NCI-H510A (cell line): ENCODE measurements at regions not wholly inside any gene's neighbourhood (a gene's known extent, or its start where the extent isn't known, plus 50 kb on each side); places are given as distances from the start of the nearest gene placed in this dataset.
"Not testable (repeated sequence)": the region's sequence is repeated elsewhere in the genome, so short reads cannot be mapped to it uniquely, and the experiment has no call there.

Source experiments
- DNase-seq: peaks from one replicate; lab custom pipeline; 2025; lab: John Stamatoyannopoulos, UW

DNA sequence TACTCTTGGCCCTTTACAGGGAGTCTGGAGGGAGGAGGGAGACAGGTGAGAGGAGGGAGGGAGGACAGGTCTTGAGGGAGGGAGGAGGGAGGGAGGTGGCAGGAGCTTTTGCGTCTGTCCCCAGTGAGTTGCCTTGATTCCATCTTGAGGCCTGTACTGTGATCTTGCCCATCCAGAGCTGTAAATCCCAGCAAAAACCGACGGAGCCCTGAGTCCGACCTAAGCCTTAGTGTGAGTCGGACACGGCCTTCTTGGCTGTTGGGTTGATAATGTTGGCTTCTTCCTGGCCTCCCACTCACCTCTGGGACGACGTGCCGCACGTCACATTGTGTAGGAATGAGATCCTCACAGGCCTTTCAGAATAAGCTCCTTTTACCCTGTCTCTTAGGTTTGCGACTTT lies 72.5 kb downstream of the RGS12 start:
- no peak for DNase-seq

DNA sequence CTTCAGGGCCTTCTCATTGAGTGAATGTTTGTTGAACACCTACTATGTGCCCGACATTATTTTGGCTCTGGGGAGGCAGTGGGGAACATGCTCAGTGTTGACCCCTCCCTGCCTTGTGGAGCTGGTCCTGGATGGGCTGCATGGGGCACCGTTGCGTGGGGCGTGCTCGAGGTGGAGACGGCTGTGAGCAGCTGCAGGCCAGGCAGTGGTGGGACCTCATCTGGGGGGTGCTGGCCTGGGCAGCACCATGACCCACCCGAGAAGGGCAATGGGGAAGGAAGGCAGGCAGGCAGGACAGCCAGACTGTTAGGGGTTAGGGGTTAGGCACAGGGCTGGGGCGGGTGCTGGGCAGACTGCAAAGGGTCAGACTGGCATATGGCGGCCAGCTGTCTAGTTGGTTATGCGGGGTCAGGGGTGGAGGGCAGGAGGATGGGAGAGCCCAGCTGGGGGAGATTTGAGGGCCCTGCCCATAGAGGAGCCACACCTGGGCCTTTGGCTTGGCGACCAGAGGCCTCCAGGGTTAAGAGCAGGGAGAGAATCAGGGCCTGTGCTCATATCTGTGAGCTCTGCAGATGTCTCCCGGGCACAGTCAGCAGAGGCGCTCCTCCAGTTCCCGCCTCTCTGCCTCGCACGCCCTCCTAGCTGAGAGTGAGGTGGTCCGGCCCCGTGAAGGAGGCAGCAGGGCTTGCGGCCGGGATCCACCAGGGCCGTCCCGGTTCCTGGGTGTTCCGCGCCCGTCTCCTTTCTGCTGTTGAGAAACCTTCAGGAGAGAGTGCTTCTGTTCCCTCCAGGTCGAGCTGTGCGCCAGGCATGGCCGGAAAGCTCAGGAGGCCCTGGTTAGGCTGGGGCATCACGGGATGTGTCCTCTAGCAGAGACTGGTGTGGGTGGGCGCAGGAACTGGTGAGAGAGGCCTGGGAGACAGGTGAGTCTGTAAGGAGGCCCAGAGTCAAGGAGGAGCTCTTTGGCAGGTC lies 73.3 kb downstream of the RGS12 start:
- no peak for DNase-seq

DNA sequence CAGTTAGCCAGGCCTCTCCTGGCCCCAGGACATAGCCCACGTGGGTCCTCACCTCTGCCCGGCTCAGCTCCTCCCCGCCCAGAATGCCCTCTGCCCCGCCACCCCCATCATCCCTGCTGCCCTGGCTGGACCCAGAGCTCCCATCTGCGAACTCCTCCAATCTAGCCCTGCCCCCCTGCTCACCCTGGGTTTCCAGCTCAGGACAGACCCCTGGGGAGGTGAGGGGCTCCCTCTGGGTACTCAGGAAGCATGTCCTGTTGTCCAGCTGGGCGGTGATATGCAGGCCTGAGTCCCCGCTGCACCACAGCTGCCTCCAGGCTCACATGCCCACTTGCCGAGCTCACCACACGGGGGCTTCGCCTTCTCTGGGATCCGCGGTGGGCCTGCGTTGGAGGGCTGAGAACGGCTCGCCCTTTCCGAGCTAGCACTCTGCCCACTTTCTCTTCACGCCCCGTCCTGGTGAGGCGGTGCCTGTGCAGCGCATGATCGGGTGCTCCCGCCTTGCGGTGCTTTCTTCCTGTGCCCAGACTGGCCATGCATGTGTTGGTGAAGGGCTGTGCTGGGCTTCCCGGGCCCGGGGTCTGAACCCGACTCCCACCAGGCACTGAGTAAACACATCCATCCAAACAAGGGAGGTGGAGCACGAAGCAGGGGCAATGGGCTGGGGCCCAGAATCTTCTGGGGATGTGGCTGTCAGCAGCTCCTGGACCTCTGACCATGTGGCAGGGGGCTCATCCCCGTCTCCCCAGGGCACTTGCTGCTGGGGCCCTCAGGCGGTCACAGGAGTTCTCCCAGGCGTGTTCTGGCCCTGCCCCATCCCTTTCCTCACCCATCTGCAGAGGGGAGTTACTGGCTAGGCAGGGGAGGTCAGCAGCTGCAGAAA lies 74.3 kb downstream of the RGS12 start:
- DNase-seq: no peak

DNA sequence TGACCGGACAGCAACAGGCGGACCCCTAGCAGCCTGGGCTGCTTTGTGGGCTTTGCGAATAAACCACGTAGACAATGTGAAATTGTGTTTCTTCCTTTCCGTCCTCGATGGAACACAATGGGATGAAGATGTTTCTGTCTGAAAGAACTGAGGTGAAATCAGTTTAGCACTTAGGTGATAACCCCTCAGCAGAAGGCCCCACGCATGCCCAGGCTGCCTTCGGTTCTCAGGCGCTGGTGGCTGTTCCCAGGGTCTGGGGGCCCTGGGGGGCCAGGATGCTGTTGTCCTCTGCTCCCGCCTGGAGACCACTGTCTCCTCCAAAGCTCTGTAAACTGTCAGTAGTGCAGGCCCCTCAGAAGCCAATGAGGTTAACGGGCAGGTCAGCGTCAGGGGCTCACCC lies 73.9 kb upstream of the HGFAC start:
- no peak for DNase-seq

DNA sequence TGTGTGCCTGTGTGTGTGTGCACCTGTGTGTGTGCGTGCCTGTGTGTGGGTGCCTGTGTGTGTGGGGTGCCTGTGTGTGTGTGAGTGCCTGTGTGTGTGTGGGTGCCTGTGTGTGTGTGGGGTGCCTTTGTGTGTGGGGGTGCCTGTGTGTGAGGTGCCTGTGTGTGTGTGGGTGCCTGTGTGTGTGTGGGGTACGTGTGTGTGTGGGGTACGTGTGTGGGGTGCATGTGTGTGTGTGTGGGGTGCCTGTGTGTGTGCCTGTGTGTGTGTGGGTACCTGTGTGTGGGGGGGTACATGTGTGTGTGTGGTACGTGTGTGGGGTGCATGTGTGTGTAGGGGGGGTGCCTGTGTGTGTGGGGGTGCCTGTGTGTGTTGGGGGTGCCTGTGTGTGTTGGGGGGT lies 73.4 kb upstream of the HGFAC start:
- DNase-seq: no peak

DNA sequence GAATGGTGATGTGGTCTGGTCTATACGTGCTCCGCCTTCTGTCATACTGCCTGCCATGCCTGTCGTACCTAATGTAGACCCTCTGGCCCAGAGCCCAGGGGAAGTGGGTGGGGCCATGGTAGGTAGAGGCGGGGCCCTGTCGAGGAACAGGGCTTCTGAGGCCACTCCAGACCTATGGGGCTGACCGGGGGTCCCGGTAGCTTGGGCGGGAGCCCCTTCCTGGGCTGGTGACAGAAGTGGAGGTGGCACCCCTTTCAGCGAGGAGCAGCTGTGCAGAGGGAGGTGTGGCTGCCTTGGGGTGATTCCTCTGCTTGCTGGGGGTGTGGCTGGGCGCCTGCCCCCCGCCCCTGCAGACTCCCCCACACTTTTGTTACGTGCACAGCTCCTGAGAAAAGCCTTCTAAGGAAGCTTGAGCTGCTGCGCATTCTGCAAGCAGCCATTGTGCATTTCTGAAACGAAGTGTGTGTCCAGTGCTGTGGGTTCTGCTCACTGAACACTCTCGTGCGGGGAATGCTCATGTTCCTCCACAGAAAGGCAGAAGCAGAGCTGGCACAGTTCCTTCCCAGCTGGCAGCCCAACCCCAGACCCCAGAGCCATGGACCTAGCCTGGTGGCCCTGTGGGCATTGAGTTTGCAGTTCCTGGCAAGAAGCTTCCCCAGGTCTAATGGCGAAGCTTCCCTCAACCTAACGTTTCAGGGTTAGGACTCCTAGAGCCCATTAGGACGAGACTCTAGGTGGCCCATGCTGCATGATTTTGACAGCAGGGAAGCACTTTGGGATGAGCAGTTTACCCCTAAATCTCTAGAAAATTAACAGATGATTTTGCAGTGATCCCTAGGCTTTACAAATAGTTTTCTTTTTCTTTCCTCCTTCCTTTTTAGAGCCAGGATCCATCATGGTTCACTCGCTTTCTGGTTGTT lies 72.7 kb upstream of the HGFAC start:
- no peak for DNase-seq

DNA sequence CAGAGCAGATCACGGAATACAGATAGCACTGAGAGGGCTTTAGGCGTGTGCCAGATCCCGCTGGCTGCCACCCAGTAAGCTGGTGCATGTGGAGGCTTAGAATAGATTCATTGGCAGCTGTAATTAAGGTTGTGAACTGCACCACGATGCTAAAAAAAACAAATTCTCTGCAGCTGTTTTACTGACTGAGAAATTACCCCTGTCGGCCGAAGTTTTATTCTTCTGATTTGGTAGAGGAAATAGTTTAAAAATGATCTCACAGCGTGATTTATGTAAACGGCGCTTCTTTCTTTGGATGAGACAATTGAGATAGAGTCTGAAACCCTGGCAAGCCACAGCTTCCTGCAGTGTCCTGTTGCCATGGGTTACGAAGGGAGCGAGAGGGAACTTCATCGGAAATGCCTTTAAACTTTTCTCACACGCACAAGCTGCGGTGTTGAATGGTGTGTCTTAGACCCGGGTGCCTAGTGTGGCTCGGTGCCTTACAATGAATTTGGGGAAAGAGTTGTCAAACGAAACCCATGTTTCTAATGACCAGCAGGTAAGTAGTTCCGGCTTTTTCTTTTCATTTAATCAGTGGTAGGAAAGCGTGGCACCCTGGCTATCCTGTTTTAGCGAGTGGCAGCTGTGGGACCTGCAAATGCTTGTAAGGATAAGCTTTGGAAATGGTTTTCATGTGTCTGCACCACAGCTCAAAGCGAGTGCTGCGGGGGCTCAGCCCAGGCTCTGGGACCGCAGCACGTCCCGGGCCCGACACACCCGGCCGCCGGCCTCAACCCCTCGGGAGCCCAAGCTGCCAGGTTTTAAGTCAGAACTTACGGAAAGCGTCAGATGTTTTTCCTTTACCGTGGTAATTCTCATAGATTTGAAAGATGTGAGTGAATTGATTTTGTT lies 71.7 kb upstream of the HGFAC start:
- no peak for DNase-seq

DNA sequence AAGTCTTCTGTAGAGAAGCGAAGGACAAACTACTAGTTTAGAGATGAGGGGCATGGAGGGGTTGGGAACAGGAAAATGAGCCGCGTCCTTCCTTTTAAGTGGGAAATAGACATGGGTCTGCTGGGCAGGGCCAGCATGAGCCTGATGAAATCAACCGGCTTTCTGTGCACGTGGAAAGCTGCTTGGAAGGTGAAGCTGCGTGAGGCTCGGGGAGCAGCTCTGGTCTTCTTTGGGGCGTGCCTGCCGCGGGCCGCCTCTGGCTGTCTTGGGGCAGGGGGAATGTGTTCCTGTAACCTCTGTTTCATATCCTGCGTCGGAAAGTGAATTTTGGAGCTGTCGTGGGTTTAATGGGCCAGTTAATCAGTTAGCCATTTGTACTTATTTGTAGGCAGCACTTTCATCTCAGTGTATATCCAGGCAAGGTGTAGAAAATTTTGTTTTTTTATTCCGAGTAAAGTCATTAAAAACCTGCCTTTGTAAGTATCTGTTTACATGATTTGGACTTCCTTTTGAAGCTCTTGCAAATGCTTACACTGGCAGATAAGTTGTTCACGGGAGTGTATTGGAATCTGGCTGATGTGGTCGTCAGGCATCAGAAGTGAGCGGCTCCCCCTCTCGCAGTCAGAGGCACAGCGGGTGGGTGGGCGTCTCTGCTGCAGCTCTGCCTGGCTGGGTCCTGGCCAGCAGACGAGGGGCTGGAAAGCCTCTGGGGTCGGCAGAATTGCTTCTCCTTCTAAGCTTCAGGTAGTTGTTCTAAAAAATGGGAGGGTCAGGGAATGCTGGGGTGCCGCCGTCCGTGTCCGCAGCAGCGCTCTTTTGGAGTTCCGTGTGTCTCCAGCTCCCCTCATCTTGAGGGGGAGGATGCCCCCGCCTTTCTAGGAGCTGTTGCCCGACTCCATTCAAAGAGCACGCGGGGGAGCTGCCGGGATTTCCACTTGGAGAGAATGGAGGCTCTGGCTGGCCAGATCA lies 70.5 kb upstream of the HGFAC start:
- no peak for DNase-seq

DNA sequence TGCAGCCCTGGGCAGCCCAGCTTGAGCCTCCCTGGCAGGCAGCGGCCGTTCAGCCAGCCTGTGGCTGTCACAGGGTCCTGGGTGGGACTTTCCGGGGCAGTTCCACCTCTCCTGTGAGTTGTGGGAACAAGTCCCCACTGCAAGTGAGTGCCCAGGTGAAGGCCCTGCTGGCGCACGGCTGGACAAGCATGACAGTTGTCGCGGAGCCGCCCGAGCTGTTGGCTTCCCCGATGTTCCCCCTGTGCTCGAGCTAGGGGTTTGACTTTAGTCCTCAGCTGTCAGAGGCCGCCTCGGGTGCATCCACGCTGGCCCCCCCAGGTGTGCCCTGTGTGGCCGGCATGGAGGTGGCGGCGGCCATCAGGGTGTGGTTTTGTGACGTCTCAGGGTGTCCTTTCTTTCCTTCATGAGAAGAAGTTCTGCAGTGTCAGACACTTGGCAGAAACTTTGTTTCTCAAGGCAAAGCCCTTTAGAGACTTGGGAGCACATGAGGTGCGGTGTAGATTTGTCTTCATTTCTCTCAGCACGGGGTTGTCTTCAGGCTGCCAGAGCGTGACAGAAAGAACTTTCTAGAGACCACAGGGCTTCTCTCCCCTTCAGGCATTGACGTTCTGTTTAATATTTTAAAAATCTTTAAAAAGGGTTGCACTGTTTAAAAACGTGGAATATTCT lies 69.4 kb upstream of the HGFAC start:
- DNase-seq: no peak

DNA sequence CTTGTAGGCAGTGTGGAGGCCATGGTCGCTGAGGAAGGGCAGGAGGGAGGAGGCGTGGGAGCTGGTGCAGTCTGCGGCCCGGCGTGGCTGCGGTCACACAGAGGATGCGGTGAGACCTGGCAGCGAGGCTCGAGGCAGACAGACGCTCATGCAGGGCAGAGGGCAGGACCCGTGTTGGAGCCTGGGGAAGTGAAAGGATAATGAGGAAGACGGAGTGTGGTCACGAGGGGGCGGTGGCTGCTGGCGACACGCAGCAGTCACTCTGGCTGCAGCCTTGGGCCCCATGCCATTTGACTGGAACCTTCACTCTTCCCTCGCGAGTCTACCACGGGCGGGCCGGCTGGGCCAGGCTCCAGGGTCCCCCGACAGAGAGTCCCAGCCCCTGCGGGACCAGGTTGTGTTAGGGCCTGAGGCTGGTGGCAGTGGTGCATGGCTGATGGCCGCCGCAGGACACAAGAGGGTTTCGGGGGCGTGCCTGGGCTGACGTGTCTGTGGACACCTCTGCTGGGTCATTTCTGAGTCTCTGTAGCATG lies 68.8 kb upstream of the HGFAC start:
- no peak for DNase-seq

DNA sequence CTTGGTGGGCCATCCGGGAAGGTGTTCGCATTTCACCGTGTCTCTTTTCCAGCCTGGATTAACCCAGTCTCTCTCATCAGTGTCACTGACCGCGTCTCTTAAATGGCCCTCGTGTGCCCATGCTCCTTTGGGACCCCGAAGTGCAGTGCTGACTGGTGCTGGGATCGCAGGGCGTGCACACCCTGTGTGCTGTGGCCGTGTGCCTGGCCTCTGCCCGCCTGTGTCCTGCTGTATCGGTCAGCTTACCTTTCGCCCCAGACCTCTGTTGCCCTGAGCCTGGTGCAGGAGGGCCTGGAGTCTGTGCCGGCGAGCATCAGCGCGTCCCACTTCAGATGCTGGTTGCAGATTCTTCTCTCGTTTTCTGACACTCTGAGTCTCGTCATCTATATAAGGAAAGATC lies 68.3 kb upstream of the HGFAC start:
- DNase-seq: no peak

DNA sequence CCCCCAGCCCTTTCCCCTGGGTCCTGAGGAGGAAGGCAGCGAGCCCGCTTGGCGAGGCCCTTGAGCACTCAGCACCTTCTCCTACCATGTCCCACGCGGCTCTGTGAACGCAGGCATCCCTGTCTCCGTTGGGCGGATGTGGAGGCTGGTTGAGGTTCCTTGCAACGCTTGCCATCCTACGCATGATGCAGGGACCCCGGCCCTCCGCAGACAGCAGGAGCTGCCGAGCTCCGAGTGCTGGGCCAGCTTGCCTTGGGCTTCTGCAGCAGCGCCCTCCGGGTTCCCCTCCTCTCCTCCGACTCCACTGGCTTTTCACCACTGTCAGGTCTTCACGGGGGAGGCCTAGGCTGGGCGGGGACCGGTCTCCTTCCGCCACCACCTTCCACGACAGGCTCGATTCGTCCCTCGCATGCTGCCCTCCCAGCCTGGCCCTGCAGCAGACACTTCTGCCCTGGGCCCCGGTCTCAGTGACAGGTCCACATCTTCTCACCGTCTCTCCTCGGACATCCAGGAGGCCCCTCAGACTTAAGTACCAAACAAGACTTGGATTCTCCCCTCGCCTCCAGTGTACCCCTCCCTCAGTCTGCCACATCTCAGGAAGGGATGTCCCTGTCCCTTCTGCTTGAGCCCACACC lies 67.6 kb upstream of the HGFAC start:
- DNase-seq: no peak

DNA sequence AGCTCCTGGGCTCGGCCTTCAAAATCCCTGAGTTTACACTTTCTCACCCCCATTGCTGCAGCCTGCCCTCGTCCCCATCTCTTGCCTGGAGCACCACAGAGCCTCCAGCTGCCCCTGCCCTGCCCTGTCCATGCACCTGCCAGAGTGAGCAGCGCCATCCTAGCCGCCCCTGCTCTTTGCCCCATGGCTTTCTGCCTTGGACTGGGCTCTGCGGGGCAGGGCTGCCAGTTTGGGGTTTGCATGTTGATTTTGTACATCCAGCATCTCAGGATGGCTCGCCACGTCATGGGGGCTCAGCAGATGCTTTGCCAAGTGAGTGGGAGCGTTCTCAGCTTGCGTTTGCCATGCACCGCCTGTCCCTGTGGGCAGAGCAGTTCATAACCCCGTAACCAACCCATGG lies 67.1 kb upstream of the HGFAC start:
- DNase-seq: no peak

DNA sequence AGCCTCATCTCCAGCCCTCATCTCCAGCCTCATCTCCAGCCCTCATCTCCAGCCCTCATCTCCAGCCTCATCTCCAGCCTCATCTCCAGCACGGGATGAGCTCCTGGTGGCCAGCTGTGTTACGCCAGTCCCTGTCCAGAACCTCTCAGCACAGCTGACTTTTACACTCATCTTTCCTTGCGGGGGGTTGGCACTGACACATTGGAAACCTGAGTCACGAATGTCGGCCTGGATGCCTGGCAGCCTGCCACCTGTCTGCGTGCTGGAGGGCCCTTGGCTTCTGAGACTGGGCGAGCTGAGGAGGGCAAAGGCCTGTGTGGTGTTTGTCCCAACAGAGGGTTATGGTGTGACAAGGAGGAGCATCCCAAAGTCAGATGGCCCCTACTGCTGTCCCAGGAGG lies 66.1 kb upstream of the HGFAC start:
- DNase-seq: peak; percentile 60

DNA sequence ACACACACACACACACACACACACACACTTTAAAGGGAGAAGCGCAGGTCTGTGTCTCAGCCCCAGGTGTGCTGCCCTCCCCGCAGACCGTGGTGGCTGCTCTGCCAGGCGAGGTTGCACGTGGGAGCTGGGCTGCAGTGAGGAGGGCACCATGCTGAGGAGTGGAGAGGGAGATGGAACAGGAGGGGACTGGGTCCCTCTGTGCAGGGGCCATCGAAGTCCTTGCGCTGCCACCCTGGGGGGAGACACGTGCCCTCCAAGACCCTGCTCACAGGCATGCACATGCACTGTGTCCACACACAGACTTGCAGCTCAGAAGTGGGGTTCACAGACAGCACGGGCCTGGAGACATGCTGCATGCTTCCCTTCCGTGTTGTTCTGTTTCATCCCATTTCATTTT lies 65.5 kb upstream of the HGFAC start:
- no peak for DNase-seq

DNA sequence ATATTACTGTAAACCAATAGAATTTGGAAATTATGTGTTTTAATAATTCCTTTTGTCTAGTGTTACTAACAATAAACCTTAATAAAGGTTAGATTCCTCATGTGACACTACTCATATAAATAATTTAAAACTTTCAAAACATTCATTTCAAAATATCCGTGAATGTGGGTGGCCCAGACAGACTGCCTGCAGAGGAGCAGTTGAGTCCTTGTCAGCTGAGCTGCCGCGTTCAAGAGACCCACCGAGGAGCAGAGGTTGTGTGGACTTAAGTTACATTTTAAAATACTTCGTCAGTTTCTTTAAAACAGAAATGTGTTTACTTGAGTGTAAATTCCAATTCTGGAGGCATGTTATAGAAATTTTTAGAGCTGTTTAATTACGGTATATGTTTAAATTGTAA lies 64.2 kb upstream of the HGFAC start:
- no peak for DNase-seq

DNA sequence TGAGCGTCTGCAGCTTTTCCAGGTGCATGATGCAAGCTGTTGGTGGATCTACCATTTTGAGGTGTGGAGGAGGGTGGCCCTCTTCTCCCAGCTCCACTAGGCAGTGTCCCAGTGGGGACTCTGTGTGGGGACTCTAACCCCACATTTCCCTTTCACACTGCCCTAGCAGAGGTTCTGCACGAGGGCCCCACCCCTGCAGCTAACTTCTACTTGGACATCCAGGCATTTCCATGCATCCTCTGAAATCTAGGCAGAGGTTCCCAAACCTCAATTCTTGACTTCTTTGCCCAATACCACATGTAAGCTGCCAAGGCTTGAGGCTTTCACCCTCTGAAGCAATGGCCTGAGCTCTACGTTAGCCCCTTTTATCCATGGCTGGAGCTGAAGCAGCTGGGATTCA lies 61.4 kb upstream of the HGFAC start:
- DNase-seq: not testable (repeated sequence)

DNA sequence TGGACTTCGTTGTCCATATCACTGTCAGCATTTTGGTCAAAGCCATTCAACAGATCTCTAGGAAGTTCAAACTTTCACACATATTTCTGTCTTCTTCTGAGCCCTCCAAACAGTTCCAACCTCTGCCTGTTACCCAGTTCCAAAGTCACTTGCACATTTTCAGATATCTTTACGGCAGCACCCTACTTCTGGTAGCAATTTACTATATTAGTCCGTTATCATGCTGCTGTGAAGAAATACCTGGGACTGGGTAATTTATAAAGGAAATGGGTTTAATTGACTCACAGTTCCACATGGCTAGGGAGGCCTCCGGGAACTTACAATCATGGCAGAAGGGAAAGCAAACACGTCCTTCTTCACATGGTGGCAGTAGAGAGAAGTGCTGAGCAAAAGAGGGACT lies 60.6 kb upstream of the HGFAC start:
- DNase-seq: not testable (repeated sequence)
